ENCODE measurements at regions not wholly inside any gene's neighbourhood (a gene's known extent, or its start where the extent isn't known, plus 50 kb on each side); places are given as distances from the start of the nearest gene placed in this dataset.

GRCh38 chr12:93079271-93079670 is 150.2 kb upstream of the EEA1 start:
- Histone ChIP-seq H3K9me1 (ENCODE audit: insufficient read depth, low read length) (0 out of 2 replicates have a peak, but pooled peaks cover 2% of the 10 kb centered on the region), H4K8ac (ENCODE audit: low read depth in 2 of 2, low read length in 2 of 2) (no peak overlapping the region), H3K27me3 (ENCODE audit: control insufficient read depth, insufficient read depth, low read length) (no peaks in the 10 kb centered on the region), H2AK5ac (ENCODE audit: low read depth, low read length) (peak overlapping the region; percentile 6; the same call in 1 of the 2 replicates), H3K9me3 (ENCODE audit: control insufficient read depth, insufficient read depth, low read length) (no peaks in the 10 kb centered on the region), H2BK15ac (ENCODE audit: low read depth, low read length) (peak overlapping the region; percentile 25; the same call in 1 of the 3 replicates), H3K4me2 (ENCODE audit: low read depth, low read length) (no peak overlapping the region), H2BK5ac (ENCODE audit: low read depth, low read length, poor library complexity, severe bottlenecking) (no peak overlapping the region), H3K14ac (replicated peaks; ENCODE audit: low read depth, low read length) (0 out of 2 replicates have a peak overlapping the region, but pooled peaks have one; percentile 10), H3K18ac (ENCODE audit: low read depth, low read length) (no peak overlapping the region), H3K9ac (ENCODE audit: low read depth, low read length) (no peak overlapping the region), H2AFZ (replicated peaks; ENCODE audit: low read length, poor library complexity) (no peak overlapping the region), H3K36me3 (ENCODE audit: control insufficient read depth, insufficient read depth, low read length) (no peaks in the 10 kb centered on the region), H3K4ac (ENCODE audit: low read depth, low read length) (no peak overlapping the region), H3K27ac (ENCODE audit: insufficient read depth, low read length) (no peak overlapping the region), H4K20me1 (ENCODE audit: insufficient read depth, low read length) (no peaks in the 10 kb centered on the region), H4K91ac (ENCODE audit: insufficient read depth, low read depth, low read length) (no peak overlapping the region), H3K4me3 (ENCODE audit: insufficient read depth, low read depth, low read length) (no peak overlapping the region), H3K79me1 (ENCODE audit: low read depth in 1 of 2, low read length in 2 of 2) (no peaks in the 10 kb centered on the region), H4K5ac (ENCODE audit: low read depth, low read length) (no peak overlapping the region), H3K23ac (ENCODE audit: low read depth, low read length) (no peak overlapping the region; the same call in 1 of the 2 replicates), H2BK120ac (ENCODE audit: low read depth, low read length) (no peak overlapping the region), H3K56ac (ENCODE audit: extremely low read depth, insufficient read depth, low read length) (no peak overlapping the region), H2AK9ac (replicated peaks; ENCODE audit: low read depth, low read length, poor library complexity) (no peak overlapping the region), H2BK20ac (ENCODE audit: low read depth, low read length) (no peak overlapping the region), H3K4me1 (ENCODE audit: control insufficient read depth, insufficient read depth, low read length) (peaks cover 3% of the 10 kb centered on the region)
- no peak for TF ChIP-seq USF2 (IDR thresholded peaks at IDR 0.05; ENCODE audit: low read depth, low read length)
- no peak for TF ChIP-seq CHD1 (IDR thresholded peaks at IDR 0.05; ENCODE audit: low read depth, low read length)
- TF ChIP-seq RCOR1 (IDR thresholded peaks at IDR 0.05; ENCODE audit: insufficient replicate concordance, low read length), result no peak
- no peak for TF ChIP-seq MAFK (IDR thresholded peaks at IDR 0.05; ENCODE audit: low read depth, low read length)
- TF ChIP-seq SMC3 (IDR thresholded peaks at IDR 0.05; ENCODE audit: low read depth, low read length), result no peak
- no peak for TF ChIP-seq POLR2A (IDR thresholded peaks at IDR 0.05; ENCODE audit: low read depth, low read length)
- no peak for TF ChIP-seq CEBPB (IDR thresholded peaks at IDR 0.05; ENCODE audit: low read depth, low read length)
- no peak for TF ChIP-seq CTCF (conservative IDR thresholded peaks at IDR 0.05; ENCODE audit: low read depth, low read length)
- no peak for TF ChIP-seq ELK1 (IDR thresholded peaks at IDR 0.05; ENCODE audit: borderline replicate concordance, low read depth, low read length)
- TF ChIP-seq FOS (IDR thresholded peaks at IDR 0.05; ENCODE audit: low read depth, low read length), result no peak
- TF ChIP-seq MAZ (IDR thresholded peaks at IDR 0.05; ENCODE audit: borderline replicate concordance, low read depth, low read length), result no peak
- TF ChIP-seq RFX5 (IDR thresholded peaks at IDR 0.05; ENCODE audit: low read depth, low read length), result no peak
- no peak for TF ChIP-seq BHLHE40 (IDR thresholded peaks at IDR 0.05; ENCODE audit: low read depth, low read length)
- no peak for TF ChIP-seq NFE2L2 (IDR thresholded peaks at IDR 0.05; ENCODE audit: low read depth, low read length)
- no peak for TF ChIP-seq MXI1 (IDR thresholded peaks at IDR 0.05; ENCODE audit: borderline replicate concordance, low read depth, low read length)
- no peak for TF ChIP-seq RAD21 (IDR thresholded peaks at IDR 0.05; ENCODE audit: low read length)
- intact Hi-C loops (cut with micrococcal nuclease), result no loop called here
- ATAC-seq (ENCODE audit: low read depth) (no peak), DNase-seq (no peak)
- ChIA-PET CTCF (no interaction called here), POLR2A (ENCODE audit: unreplicated experiment) (no interaction called here)
- dilution Hi-C loops (cut with HindIII; ENCODE audit: low sequenced_read_pairs, unreplicated experiment), result no loop called here
- in situ Hi-C loops (cut with MboI; ENCODE audit: low sequenced_read_pairs), result no loop called here
- WGBS, 2 experiments (ENCODE audit: extremely low coverage in 2 of 2, insufficient read length in 1 of 2), result no CpG with 5 or more reads among the region's 3 CpGs
- no TSS peak for BruUV-seq (replicated peaks)

All from IMR-90 (cell line).